Liver (tissue), 3 donors: ENCODE measurements at regions not wholly inside any gene's neighbourhood (a gene's known extent, or its start where the extent isn't known, plus 50 kb on each side); places are given as distances from the start of the nearest gene placed in this dataset.

ENCODE experiments used
- ATF3 ChIP-seq: IDR thresholded peaks from 2 replicates; pipeline ENCODE4 v1.6.1; 2016; ENCODE audit warnings: antibody characterized with exemption
- EGR1 ChIP-seq, 2 donors: IDR thresholded peaks; 2 replicates each; pipeline ENCODE4 v1.6.1; 2016 to 2018; ENCODE audit warnings: antibody characterized with exemption in 2 of 2, low read depth in 2 of 2
- FOXA1 ChIP-seq: IDR thresholded peaks from 2 replicates; pipeline ENCODE4 v1.6.1; 2016; ENCODE audit warnings: antibody characterized with exemption
- GABPA ChIP-seq, 2 donors: IDR thresholded peaks in 1 of 2; conservative IDR thresholded peaks in 1 of 2; 2 replicates each; pipeline ENCODE4 v1.6.1; 2016; ENCODE audit warnings: antibody characterized with exemption in 2 of 2, mild to moderate bottlenecking in 1 of 2, moderate library complexity in 1 of 2
- JUND ChIP-seq, 2 donors: IDR thresholded peaks; 2 replicates each; pipeline ENCODE4 v1.6.1; 2016; ENCODE audit warnings: antibody characterized with exemption in 2 of 2
- NR2F2 ChIP-seq: IDR thresholded peaks from 2 replicates; pipeline ENCODE4 v1.6.1; 2016; ENCODE audit warnings: antibody characterized with exemption
- RAD21 ChIP-seq, 2 donors: IDR thresholded peaks; 2 replicates each; pipeline ENCODE4 v1.6.1; 2016; ENCODE audit warnings: antibody characterized with exemption in 2 of 2, mild to moderate bottlenecking in 2 of 2
- SP1 ChIP-seq: IDR thresholded peaks from 2 replicates; pipeline ENCODE4 v1.6.1; 2018; ENCODE audit warnings: antibody characterized with exemption, mild to moderate bottlenecking
- TAF1 ChIP-seq: conservative IDR thresholded peaks from 2 replicates; pipeline ENCODE4 v1.6.1; 2016; ENCODE audit warnings: antibody characterized with exemption, mild to moderate bottlenecking
- YY1 ChIP-seq: IDR thresholded peaks from 2 replicates; pipeline ENCODE4 v1.6.1; 2016; ENCODE audit warnings: antibody characterized with exemption, mild to moderate bottlenecking
- ZBTB33 ChIP-seq: IDR thresholded peaks from 2 replicates; pipeline ENCODE4 v1.6.1; 2016; ENCODE audit warnings: antibody characterized with exemption
- TF ChIP-seq, protein P1 (sequence below): fragments of 150-350 bp; IDR thresholded peaks from 2 replicates; pipeline ENCODE4 v1.5.1; 2017; ENCODE audit warnings: improper control_type of control experiment, low read depth, low read length; ENCODE audit not compliant: missing input control
- TF ChIP-seq, protein P2 (sequence below): IDR thresholded peaks from 2 replicates; pipeline ENCODE4 v1.6.1; 2016; ENCODE audit warnings: antibody characterized with exemption
- TF ChIP-seq, protein P3 (sequence below): IDR thresholded peaks from 2 replicates; pipeline ENCODE4 v1.6.1; 2016; ENCODE audit warnings: antibody characterized with exemption, mild to moderate bottlenecking
- donor health status: healthy.
- donor health status: healthy.

DNA sequence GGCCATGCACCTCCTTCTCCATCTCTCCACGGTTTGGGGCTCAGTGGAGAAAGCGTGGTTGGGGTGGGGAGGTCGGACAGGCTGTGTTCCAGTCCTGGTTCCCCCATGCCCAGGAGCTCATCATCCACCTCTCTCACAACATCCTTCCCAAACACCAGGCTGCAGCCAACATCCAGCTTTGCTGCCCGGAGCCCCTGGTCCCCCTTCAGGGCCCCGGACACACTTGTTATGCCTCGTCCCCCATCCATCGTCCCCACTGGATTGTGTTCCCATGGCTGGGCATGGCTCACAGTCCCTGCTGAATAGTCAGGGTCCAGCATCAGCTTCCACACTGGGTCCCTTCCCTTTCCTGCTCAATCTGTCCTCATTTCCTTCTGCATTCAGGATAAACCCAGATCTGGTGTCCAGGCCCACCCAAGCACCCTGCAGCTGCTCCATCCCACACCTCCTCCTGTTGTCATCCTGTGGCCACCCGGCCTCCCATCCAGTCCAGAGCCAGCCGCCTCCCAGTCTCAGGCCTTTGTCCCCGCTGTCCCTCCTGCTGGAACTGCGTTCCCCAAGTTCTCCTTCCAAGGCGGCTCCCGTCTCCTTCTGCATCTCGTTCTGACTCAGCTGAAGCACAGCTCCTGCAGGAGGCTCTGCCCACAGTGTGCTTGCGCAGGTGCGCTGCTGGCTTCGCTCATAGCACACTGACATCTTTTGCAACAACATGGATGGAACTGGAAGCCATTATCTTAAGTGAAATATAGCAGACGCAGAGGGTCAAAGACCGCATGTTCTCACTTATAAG lies 211.4 kb upstream of the RTL1 start:
- TF ChIP-seq, protein P1, sequence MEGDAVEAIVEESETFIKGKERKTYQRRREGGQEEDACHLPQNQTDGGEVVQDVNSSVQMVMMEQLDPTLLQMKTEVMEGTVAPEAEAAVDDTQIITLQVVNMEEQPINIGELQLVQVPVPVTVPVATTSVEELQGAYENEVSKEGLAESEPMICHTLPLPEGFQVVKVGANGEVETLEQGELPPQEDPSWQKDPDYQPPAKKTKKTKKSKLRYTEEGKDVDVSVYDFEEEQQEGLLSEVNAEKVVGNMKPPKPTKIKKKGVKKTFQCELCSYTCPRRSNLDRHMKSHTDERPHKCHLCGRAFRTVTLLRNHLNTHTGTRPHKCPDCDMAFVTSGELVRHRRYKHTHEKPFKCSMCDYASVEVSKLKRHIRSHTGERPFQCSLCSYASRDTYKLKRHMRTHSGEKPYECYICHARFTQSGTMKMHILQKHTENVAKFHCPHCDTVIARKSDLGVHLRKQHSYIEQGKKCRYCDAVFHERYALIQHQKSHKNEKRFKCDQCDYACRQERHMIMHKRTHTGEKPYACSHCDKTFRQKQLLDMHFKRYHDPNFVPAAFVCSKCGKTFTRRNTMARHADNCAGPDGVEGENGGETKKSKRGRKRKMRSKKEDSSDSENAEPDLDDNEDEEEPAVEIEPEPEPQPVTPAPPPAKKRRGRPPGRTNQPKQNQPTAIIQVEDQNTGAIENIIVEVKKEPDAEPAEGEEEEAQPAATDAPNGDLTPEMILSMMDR, result no peak
- no peak for TF ChIP-seq FOXA1
- no peak for TF ChIP-seq YY1
- TF ChIP-seq, protein P2, sequence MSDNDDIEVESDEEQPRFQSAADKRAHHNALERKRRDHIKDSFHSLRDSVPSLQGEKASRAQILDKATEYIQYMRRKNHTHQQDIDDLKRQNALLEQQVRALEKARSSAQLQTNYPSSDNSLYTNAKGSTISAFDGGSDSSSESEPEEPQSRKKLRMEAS, result no peak
- TF ChIP-seq, protein P3, sequence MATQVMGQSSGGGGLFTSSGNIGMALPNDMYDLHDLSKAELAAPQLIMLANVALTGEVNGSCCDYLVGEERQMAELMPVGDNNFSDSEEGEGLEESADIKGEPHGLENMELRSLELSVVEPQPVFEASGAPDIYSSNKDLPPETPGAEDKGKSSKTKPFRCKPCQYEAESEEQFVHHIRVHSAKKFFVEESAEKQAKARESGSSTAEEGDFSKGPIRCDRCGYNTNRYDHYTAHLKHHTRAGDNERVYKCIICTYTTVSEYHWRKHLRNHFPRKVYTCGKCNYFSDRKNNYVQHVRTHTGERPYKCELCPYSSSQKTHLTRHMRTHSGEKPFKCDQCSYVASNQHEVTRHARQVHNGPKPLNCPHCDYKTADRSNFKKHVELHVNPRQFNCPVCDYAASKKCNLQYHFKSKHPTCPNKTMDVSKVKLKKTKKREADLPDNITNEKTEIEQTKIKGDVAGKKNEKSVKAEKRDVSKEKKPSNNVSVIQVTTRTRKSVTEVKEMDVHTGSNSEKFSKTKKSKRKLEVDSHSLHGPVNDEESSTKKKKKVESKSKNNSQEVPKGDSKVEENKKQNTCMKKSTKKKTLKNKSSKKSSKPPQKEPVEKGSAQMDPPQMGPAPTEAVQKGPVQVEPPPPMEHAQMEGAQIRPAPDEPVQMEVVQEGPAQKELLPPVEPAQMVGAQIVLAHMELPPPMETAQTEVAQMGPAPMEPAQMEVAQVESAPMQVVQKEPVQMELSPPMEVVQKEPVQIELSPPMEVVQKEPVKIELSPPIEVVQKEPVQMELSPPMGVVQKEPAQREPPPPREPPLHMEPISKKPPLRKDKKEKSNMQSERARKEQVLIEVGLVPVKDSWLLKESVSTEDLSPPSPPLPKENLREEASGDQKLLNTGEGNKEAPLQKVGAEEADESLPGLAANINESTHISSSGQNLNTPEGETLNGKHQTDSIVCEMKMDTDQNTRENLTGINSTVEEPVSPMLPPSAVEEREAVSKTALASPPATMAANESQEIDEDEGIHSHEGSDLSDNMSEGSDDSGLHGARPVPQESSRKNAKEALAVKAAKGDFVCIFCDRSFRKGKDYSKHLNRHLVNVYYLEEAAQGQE, result no peak
- no peak for TF ChIP-seq EGR1 (IDR thresholded peaks at IDR 0.05; ENCODE audit: low read depth in 2 of 2)
- no peak for TF ChIP-seq RAD21 (IDR thresholded peaks at IDR 0.05)
- no peak for TF ChIP-seq TAF1
- TF ChIP-seq NR2F2, result no peak
- TF ChIP-seq SP1, result no peak
- TF ChIP-seq JUND (IDR thresholded peaks at IDR 0.05), result no peak
- TF ChIP-seq GABPA (IDR thresholded peaks at IDR 0.05 in 1 of 2, conservative IDR thresholded peaks at IDR 0.05 in 1 of 2), result no peak
- TF ChIP-seq ZBTB33, result no peak
- TF ChIP-seq ATF3, result no peak
